Dermis blood vessel endothelial cell (primary cell): ENCODE measurements at regions not wholly inside any gene's neighbourhood (a gene's known extent, or its start where the extent isn't known, plus 50 kb on each side); places are given as distances from the start of the nearest gene placed in this dataset.
A peak's percentile ranks its signal among the peaks of the same experiment; 100 is the strongest.
"Not testable (repeated sequence)": the region's sequence is repeated elsewhere in the genome, so short reads cannot be mapped to it uniquely, and the experiment has no call there.

Source experiments
- DNase-seq: peaks from one replicate; pipeline ENCODE4 v3.0.0; 2010

DNA sequence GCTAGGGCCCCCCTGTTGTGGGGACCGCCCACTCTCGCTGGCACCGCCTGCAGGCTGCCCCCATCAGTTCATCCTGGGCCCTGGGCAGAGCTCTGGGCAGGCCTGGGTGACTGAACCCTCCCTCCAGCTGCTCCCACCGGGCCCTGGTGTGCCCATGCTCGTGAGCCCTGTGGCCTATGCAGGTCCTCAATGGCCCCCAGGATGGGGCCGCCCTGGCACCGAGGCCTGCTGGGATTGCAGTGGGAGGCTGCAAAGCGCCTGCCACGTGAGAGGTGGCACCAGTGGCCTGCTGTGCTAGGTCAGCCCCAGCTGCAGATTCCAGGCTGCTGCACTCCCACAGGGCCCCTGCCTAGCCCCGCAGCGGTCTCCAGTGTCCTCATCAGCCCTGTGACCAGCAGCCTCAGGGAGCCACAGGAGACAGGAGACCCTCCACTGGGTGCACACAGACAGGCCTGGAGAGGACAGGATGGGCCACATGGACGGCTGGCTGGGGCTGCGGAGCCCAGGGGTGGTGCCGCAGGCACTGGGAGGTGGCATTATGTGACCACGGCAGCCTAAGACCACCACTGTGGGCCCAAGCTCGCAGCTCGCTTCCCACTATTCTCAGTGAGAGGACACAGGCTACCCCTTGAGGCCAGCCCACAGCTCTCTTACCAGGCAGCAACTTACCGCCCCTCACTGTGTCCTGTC, 199.4 kb downstream of the BCR start:
- not testable (repeated sequence) for DNase-seq

DNA sequence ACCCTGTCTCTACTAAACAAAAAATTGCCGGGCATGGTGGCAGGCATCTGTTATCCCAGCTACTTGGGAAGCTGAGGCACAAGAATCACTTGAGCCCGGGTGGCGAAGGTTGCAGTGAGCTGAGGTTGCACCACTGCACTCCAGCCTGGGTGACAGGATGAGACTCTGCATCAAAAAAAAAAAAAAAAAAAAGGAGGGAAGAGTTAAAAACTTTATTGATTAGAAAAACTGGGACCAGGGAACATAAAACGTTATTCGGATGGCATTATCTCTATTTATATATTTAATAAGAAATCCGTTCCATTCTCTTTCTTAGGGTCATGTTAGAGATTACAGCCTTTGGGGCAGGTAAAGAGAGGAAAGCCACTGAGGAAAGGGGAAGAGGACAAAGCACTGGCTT, 197.5 kb downstream of the BCR start:
- no peak for DNase-seq

DNA sequence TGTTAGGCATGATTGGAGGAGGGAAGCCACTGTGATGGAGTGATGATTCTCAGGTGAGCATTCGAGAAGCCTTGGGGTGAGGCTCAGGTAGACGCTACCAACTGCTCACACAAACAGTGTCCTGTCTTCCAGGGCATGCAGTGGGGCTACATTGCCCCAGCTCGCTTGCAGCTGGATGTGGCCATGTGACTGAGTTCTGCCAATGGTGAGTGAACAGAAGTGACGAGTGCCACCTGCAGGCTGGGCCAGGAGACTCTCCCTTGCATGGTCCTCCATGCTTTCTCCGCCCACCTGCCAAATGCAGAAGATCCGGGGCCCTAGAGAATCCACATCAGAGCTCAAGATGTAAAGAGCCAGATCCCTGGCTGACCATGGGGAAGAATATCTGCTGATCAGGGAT, 195.9 kb downstream of the BCR start:
- DNase-seq = peak; percentile 62

DNA sequence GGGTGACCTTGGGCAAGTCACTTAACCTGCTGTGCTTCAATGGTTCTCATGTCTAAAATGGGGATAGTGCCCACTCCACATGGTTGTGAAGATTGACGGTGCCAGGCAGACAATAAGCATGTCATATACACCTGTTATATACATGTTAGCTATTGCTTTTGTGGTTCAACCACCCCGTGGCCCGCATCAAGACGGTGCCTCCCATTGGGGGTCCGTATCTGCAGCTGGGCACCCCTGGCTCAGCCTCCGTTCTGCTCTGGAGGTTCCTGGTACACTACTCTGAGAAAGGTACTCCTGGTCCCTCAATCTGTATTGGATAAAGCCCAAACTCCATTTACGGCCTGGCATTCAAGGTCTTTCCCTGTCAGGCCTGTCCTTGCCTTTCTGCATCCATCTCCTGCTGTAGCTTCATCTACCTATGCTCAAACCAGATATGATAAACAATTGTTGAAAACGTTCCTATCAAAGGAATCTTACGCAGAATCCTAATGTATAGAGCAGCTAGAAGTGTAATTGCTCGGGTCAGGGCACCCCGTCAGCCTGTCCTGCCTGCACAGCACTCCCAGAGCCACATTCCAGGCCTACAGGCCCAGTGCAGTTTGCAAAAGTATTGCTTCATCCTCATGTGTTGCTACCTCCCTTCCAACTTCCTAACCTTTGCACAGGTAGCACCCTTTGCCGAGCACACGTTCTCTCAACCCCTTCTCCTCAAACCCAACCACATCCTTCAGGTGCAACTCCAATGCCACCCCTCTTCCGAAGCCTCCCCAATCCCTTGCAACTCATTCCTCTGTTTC, 194.9 kb downstream of the BCR start:
- DNase-seq = no peak

DNA sequence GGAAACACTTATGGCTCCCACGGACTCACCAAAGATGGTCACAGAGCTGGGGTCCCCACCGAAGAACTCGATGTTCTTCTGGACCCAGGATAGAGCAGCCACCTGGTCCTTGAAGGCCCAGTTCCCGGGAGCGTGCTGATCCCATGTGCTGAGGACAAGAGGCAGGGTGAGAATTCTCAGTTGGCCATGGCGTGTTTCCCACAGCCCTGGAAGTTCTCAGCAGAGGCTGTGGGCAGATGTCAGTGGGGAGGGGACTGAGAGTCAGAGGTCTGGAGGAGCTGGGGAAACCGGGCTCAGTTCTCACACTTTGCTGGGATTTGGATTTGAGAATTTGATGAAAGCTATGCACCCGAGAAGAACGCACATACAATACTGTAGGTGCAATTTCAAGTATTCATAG, 193.3 kb downstream of the BCR start:
- DNase-seq = no peak

DNA sequence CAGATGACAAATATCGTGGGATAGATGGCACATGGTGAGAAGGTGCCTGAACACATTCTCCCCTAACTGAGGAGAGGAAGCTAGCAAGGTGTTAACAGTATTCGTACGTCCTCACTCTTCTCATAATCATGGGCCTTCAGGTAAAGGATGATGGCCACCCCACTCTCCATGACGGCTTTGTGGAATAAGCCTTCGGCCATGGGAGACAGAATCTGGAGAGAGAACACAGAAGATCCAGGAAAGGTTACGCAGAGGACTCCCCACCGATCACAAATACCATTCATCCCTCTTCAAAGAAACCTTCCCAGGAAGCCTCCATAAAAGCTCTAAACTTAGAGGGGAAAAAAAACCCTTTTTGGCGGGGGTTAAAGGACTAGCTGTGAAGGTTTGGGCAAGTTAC, 189.9 kb downstream of the BCR start:
- DNase-seq = no peak

DNA sequence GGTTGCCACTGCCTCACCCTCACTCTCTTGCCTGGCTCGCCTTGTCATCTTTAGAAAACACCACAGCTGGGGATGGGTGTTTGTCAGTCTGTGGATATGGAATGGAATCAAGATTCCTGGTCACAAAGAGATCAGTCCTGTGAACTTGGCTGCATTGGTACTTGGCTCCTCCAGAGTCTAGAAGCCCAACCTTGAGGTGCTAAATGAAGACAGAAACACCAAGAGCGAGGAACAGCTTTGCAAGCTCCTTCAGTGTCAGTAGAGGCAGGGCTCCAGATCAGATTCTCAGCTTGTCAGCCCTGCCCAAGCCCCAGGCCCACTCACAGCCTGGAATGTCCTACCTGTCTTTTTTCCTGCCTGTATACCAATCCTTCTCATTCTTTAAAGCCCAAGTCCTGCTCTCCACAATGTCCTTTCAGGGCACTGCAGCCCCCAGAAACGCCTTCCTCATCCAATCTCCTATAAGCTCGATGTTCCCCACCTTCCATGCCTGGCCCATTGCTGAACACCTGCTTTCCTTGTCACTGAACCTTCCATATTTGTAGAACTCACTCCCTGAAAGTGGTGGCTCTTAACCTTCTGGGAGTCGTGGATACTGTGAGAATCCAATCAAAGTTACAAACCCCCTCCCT, 188.9 kb downstream of the BCR start:
- DNase-seq = no peak
